ENCODE measurements at regions not wholly inside any gene's neighbourhood (a gene's known extent, or its start where the extent isn't known, plus 50 kb on each side); places are given as distances from the start of the nearest gene placed in this dataset.

DNA sequence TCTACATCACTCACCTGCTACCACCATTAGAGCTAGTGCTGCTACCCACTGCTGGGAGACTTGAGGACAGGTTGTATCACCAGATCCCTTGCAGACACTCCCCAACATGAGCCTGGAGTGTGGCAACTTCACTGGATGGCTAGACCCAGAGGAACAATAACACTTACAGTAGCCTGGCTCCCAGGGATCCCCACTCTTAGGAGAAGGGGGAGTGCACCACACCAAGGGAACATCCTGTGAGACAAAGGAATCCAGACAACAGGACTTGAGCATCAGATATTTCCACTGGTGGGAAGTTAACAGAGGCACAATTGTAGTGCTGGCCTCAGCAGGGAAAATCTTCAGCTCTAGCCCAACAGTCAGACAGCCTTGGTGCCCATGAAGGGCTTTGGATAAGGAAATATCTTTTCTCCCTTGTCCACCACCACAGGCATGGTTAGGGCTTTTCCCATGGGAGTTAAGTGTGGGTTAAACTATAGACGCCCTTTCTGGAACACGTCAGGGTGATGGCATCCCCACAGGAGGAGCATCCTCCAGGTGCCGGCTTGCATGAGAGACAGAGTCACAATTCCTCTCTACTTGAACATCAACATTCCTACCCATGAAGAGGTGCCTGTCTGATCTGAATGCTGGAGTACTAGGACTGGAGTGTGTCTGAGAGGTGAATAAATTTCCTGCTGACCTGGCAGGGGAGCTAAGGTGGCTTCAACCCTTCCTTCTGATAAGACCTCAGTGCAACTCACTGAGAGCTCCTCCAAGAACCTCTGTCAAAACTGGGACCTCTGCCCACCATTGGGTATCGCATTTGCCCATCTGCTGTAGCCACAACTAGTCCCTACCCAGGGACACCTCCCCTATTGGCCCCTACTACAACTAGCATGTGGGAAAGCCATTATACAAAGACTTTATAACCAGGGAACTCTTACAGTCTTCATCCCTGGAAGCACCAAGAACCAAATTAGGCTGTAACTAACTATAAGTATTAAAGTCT lies 55.4 kb upstream of the SIRPG start:
- Histone ChIP-seq H3K9me3 (no peaks in the 10 kb centered on the region), H3K27ac (no peak overlapping the region), H3K27me3 (no peaks in the 10 kb centered on the region), H3K4me1 (no peaks in the 10 kb centered on the region), H3K4me3 (no peak overlapping the region), H3K36me3 (no peaks in the 10 kb centered on the region)
- DNase-seq (ENCODE audit: low spot score), result peak; percentile 36
- TF ChIP-seq, protein P1, sequence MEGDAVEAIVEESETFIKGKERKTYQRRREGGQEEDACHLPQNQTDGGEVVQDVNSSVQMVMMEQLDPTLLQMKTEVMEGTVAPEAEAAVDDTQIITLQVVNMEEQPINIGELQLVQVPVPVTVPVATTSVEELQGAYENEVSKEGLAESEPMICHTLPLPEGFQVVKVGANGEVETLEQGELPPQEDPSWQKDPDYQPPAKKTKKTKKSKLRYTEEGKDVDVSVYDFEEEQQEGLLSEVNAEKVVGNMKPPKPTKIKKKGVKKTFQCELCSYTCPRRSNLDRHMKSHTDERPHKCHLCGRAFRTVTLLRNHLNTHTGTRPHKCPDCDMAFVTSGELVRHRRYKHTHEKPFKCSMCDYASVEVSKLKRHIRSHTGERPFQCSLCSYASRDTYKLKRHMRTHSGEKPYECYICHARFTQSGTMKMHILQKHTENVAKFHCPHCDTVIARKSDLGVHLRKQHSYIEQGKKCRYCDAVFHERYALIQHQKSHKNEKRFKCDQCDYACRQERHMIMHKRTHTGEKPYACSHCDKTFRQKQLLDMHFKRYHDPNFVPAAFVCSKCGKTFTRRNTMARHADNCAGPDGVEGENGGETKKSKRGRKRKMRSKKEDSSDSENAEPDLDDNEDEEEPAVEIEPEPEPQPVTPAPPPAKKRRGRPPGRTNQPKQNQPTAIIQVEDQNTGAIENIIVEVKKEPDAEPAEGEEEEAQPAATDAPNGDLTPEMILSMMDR (IDR thresholded peaks at IDR 0.05), result no peak

GRCh38 chr20:1711826-1712601 lies 54.4 kb upstream of the SIRPG start:
- Histone ChIP-seq H3K4me3 (no peak overlapping the region), H3K9me3 (no peaks in the 10 kb centered on the region), H3K4me1 (no peaks in the 10 kb centered on the region), H3K27me3 (no peaks in the 10 kb centered on the region), H3K36me3 (no peaks in the 10 kb centered on the region), H3K27ac (no peak overlapping the region)
- DNase-seq (ENCODE audit: low spot score), result peak; percentile 43
- TF ChIP-seq, protein P1 (IDR thresholded peaks at IDR 0.05), result no peak

GRCh38 chr20:1711266-1711665 lies 53.7 kb upstream of the SIRPG start:
- TF ChIP-seq, protein P1 (IDR thresholded peaks at IDR 0.05), result no peak
- Histone ChIP-seq H3K4me1 (no peaks in the 10 kb centered on the region), H3K36me3 (no peaks in the 10 kb centered on the region), H3K27ac (no peak overlapping the region), H3K4me3 (no peak overlapping the region), H3K9me3 (no peaks in the 10 kb centered on the region), H3K27me3 (no peaks in the 10 kb centered on the region)
- DNase-seq (ENCODE audit: low spot score), result no peak

- Histone ChIP-seq H3K27ac (no peak overlapping the region), H3K4me3 (no peak overlapping the region), H3K27me3 (no peaks in the 10 kb centered on the region), H3K4me1 (no peaks in the 10 kb centered on the region), H3K36me3 (no peaks in the 10 kb centered on the region), H3K9me3 (no peaks in the 10 kb centered on the region)
- TF ChIP-seq, protein P1 (IDR thresholded peaks at IDR 0.05), result no peak
- no peak for DNase-seq (ENCODE audit: low spot score)
Measured at GRCh38 chr20:1710484-1710883, 52.9 kb upstream of the SIRPG start.

DNA sequence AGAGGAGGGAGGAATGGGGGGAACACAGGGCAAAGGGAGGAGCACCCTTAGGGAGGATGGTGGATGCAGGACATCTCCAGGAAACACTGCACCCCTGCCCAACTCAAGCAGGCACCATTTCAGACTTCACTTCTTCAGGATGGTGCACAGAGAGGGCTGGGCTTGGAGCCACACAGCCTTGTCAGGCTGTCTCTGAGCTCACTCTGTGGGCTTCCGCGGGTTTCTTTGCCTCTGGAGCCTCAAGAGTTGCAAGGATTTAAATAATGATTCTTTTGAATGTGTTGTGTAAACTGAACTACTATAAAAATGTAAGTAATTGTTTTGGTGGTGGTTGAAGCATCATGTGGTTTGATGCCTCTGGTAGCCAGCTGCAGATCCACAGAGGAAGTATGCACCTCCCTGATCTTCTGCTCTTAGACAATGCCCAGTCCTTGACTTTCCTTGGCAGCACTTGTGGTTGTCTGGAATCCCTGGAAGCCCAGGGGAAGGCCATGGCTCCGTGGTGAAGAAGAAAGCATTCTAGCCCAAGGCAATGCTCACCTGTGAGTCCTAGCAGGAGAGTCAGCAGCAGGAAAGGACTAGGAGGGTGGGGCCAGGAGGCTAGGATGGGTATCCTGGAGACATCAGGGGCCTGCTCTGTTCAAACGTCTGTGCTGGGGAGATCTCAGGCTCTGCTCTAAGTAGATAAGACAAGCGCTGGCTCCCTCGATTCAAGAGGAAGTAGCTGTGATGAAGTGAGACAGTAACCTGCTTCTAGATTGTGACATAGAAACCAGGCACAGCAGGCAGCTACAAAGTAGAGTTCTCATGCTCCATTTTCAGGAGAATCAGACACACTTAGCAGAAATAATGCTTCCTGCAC lies 50.2 kb upstream of the SIRPG start:
- H3K4me1 ChIP-seq, result no peaks in the 10 kb centered on the region
- peak; percentile 32 for DNase-seq (ENCODE audit: low spot score)
- H3K9me3 ChIP-seq, result no peaks in the 10 kb centered on the region
- TF ChIP-seq, protein P1 (IDR thresholded peaks at IDR 0.05), result no peak
- H3K27ac ChIP-seq, result no peak overlapping the region
- no peak overlapping the region for H3K4me3 ChIP-seq
- H3K36me3 ChIP-seq, result no peaks in the 10 kb centered on the region
- H3K27me3 ChIP-seq, result no peaks in the 10 kb centered on the region
